ENCODE measurements at regions not wholly inside any gene's neighbourhood (a gene's known extent, or its start where the extent isn't known, plus 50 kb on each side); places are given as distances from the start of the nearest gene placed in this dataset.

GRCh38 chr6:50589751-50590470, 123.4 kb upstream of the TFAP2D start:
- CTCF ChIA-PET = interaction anchor here (0.6 kb wide), 2 partner anchors 12 to 1364 kb away, joined by 4 to 6 read pairs; no protein-coding TSS in a partner anchor
- POLR2A ChIA-PET = no interaction called here
- Mint-ChIP-seq H3K36me3 (ENCODE audit: low read depth) (no peaks in the 10 kb centered on the region), H3K9me3 (no peaks in the 10 kb centered on the region), H3K27me3 (no peaks in the 10 kb centered on the region), H3K4me1 (no peaks in the 10 kb centered on the region), H3K27ac (no peak overlapping the region), H3K4me3 (no peak overlapping the region)
- no peak for DNase-seq

- Mint-ChIP-seq H3K4me3 (no peak overlapping the region), H3K36me3 (ENCODE audit: low read depth) (no peaks in the 10 kb centered on the region), H3K9me3 (no peaks in the 10 kb centered on the region), H3K4me1 (no peaks in the 10 kb centered on the region), H3K27ac (no peak overlapping the region), H3K27me3 (no peaks in the 10 kb centered on the region)
- POLR2A ChIA-PET = no interaction called here
- CTCF ChIA-PET = no interaction called here
- DNase-seq = no peak
These were observed 122.2 kb upstream of the TFAP2D start for GRCh38 chr6:50591135-50591534.

- H3K4me1 Mint-ChIP-seq = no peaks in the 10 kb centered on the region
- H3K27ac Mint-ChIP-seq = no peak overlapping the region
- POLR2A ChIA-PET = no interaction called here
- H3K36me3 Mint-ChIP-seq (ENCODE audit: low read depth) = no peaks in the 10 kb centered on the region
- no peaks in the 10 kb centered on the region for H3K9me3 Mint-ChIP-seq
- H3K27me3 Mint-ChIP-seq = no peaks in the 10 kb centered on the region
- no peak overlapping the region for H3K4me3 Mint-ChIP-seq
- CTCF ChIA-PET = no interaction called here
- no peak for DNase-seq
These were observed 113.0 kb upstream of the TFAP2D start for GRCh38 chr6:50600280-50600679.

- H3K36me3 Mint-ChIP-seq (ENCODE audit: low read depth) = no peaks in the 10 kb centered on the region
- no peaks in the 10 kb centered on the region for H3K4me1 Mint-ChIP-seq
- ChIA-PET POLR2A (no interaction called here), CTCF (no interaction called here)
- H3K9me3 Mint-ChIP-seq = no peaks in the 10 kb centered on the region
- H3K4me3 Mint-ChIP-seq = no peak overlapping the region
- H3K27me3 Mint-ChIP-seq = no peaks in the 10 kb centered on the region
- DNase-seq = peak; percentile 8
- H3K27ac Mint-ChIP-seq = no peak overlapping the region
These were observed 111.0 kb upstream of the TFAP2D start for GRCh38 chr6:50602292-50602691.

- H3K27ac Mint-ChIP-seq = no peak overlapping the region
- no peaks in the 10 kb centered on the region for H3K4me1 Mint-ChIP-seq
- H3K36me3 Mint-ChIP-seq (ENCODE audit: low read depth) = no peaks in the 10 kb centered on the region
- CTCF ChIA-PET = interaction anchor here (0.6 kb wide), 1 partner anchor 505 kb away, joined by 3 read pairs; no protein-coding TSS in a partner anchor
- no peaks in the 10 kb centered on the region for H3K9me3 Mint-ChIP-seq
- no peak overlapping the region for H3K4me3 Mint-ChIP-seq
- no peaks in the 10 kb centered on the region for H3K27me3 Mint-ChIP-seq
- POLR2A ChIA-PET = no interaction called here
- DNase-seq = no peak
These were observed 104.9 kb upstream of the TFAP2D start for GRCh38 chr6:50608421-50608820.

GRCh38 chr6:50610562-50610961, 102.8 kb upstream of the TFAP2D start:
- Mint-ChIP-seq H3K4me1 (no peaks in the 10 kb centered on the region), H3K4me3 (no peak overlapping the region), H3K9me3 (no peaks in the 10 kb centered on the region), H3K36me3 (ENCODE audit: low read depth) (no peaks in the 10 kb centered on the region), H3K27me3 (no peaks in the 10 kb centered on the region), H3K27ac (no peak overlapping the region)
- ChIA-PET CTCF (no interaction called here), POLR2A (no interaction called here)
- no peak for DNase-seq

- ChIA-PET POLR2A (no interaction called here), CTCF (no interaction called here)
- DNase-seq = no peak
- Mint-ChIP-seq H3K27me3 (no peaks in the 10 kb centered on the region), H3K4me1 (no peaks in the 10 kb centered on the region), H3K36me3 (ENCODE audit: low read depth) (no peaks in the 10 kb centered on the region), H3K27ac (no peak overlapping the region), H3K9me3 (no peaks in the 10 kb centered on the region), H3K4me3 (no peak overlapping the region)
These were observed 77.9 kb upstream of the TFAP2D start for GRCh38 chr6:50635429-50635828.

- ChIA-PET POLR2A (no interaction called here), CTCF (no interaction called here)
- Mint-ChIP-seq H3K4me1 (no peaks in the 10 kb centered on the region), H3K36me3 (ENCODE audit: low read depth) (no peaks in the 10 kb centered on the region), H3K4me3 (no peak overlapping the region), H3K27ac (no peak overlapping the region), H3K27me3 (no peaks in the 10 kb centered on the region), H3K9me3 (no peaks in the 10 kb centered on the region)
- no peak for DNase-seq
These were observed 76.1 kb upstream of the TFAP2D start for GRCh38 chr6:50637267-50637666.

GRCh38 chr6:50649086-50649485, 64.2 kb upstream of the TFAP2D start:
- no peaks in the 10 kb centered on the region for H3K4me1 Mint-ChIP-seq
- ChIA-PET CTCF (no interaction called here), POLR2A (no interaction called here)
- peaks cover 16% of the 10 kb centered on the region for H3K9me3 Mint-ChIP-seq
- no peaks in the 10 kb centered on the region for H3K27me3 Mint-ChIP-seq
- H3K36me3 Mint-ChIP-seq (ENCODE audit: low read depth) = no peaks in the 10 kb centered on the region
- no peak for DNase-seq
- no peak overlapping the region for H3K27ac Mint-ChIP-seq
- H3K4me3 Mint-ChIP-seq = no peak overlapping the region

GRCh38 chr6:50653253-50653652, 60.1 kb upstream of the TFAP2D start:
- H3K27ac Mint-ChIP-seq = no peak overlapping the region
- peaks cover 10% of the 10 kb centered on the region for H3K9me3 Mint-ChIP-seq
- no peaks in the 10 kb centered on the region for H3K4me1 Mint-ChIP-seq
- ChIA-PET CTCF (no interaction called here), POLR2A (no interaction called here)
- H3K27me3 Mint-ChIP-seq = no peaks in the 10 kb centered on the region
- no peak for DNase-seq
- no peak overlapping the region for H3K4me3 Mint-ChIP-seq
- H3K36me3 Mint-ChIP-seq (ENCODE audit: low read depth) = no peaks in the 10 kb centered on the region

GRCh38 chr6:50654155-50654554, 59.2 kb upstream of the TFAP2D start:
- Mint-ChIP-seq H3K4me1 (no peaks in the 10 kb centered on the region), H3K4me3 (no peak overlapping the region), H3K27me3 (no peaks in the 10 kb centered on the region), H3K36me3 (ENCODE audit: low read depth) (no peaks in the 10 kb centered on the region), H3K9me3 (peaks cover 3% of the 10 kb centered on the region), H3K27ac (no peak overlapping the region)
- ChIA-PET POLR2A (no interaction called here), CTCF (no interaction called here)
- no peak for DNase-seq

- Mint-ChIP-seq H3K27me3 (no peaks in the 10 kb centered on the region), H3K36me3 (ENCODE audit: low read depth) (no peaks in the 10 kb centered on the region), H3K4me1 (no peaks in the 10 kb centered on the region), H3K4me3 (no peak overlapping the region), H3K9me3 (no peaks in the 10 kb centered on the region), H3K27ac (no peak overlapping the region)
- ChIA-PET POLR2A (no interaction called here), CTCF (no interaction called here)
- no peak for DNase-seq
These were observed 57.4 kb upstream of the TFAP2D start for GRCh38 chr6:50655848-50656453.

- no peaks in the 10 kb centered on the region for H3K27me3 Mint-ChIP-seq
- ChIA-PET POLR2A (no interaction called here), CTCF (no interaction called here)
- no peaks in the 10 kb centered on the region for H3K36me3 Mint-ChIP-seq (ENCODE audit: low read depth)
- no peak overlapping the region for H3K4me3 Mint-ChIP-seq
- no peaks in the 10 kb centered on the region for H3K4me1 Mint-ChIP-seq
- no peaks in the 10 kb centered on the region for H3K9me3 Mint-ChIP-seq
- no peak for DNase-seq
- no peak overlapping the region for H3K27ac Mint-ChIP-seq
These were observed 55.8 kb upstream of the TFAP2D start for GRCh38 chr6:50657513-50657912.

- Mint-ChIP-seq H3K27ac (no peak overlapping the region), H3K36me3 (ENCODE audit: low read depth) (no peaks in the 10 kb centered on the region), H3K4me1 (no peaks in the 10 kb centered on the region), H3K27me3 (no peaks in the 10 kb centered on the region), H3K4me3 (no peak overlapping the region), H3K9me3 (no peaks in the 10 kb centered on the region)
- DNase-seq = no peak
- POLR2A ChIA-PET = no interaction called here
- CTCF ChIA-PET = no interaction called here
These were observed 54.8 kb upstream of the TFAP2D start for GRCh38 chr6:50658561-50658960.

Measured in activated CD4-positive, alpha-beta T cell treated with anti-CD3 and anti-CD28 coated beads, Interleukin-2, amount 10 ng/mL, durations not matched to agents 7 days and 5 days (primary cell).